ENCODE measurements at regions not wholly inside any gene's neighbourhood (a gene's known extent, or its start where the extent isn't known, plus 50 kb on each side); places are given as distances from the start of the nearest gene placed in this dataset.

DNA sequence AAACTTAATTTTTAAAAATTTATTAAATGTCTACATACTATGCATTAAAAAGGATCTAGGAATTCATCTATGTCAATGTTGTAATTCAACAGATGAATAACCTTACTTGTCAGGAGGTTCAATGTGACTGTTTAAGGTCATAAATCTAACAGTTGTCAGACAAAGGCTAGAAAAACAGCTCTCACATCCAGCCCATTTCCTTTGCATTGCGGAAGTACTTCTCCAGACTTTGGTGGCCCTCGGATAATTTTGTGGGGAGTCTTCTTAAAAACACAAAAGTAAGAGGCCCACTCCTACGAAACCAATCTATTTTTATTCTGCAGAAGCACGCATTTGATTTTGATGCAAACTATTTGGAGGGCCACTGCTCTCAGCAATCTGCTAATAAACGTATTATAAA lies 122.6 kb upstream of the CHRM3 start:
- no peak for DNase-seq

DNA sequence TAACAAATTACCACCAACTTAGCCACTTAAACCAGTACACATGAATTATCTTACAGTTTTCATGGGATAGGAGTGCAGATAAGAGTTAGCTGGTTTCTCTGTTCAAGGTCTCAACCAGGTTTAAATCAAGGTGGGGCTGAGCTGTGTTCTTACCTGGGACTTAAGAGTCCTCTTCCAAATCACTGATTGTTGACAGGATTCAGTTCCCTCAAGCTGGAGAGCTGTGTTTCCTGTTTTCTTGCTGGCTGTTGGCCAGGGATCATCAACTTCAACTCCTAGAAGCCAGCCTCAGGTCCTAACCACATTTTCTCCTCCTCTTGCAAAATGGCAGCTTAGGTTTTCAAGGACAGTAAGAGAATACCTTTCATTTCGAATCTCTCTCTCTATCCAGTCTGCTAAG lies 123.8 kb upstream of the CHRM3 start:
- DNase-seq, result no peak

- no peak for DNase-seq
Measured at GRCh38 chr1:239261521-239261920, 124.8 kb upstream of the CHRM3 start.

DNA sequence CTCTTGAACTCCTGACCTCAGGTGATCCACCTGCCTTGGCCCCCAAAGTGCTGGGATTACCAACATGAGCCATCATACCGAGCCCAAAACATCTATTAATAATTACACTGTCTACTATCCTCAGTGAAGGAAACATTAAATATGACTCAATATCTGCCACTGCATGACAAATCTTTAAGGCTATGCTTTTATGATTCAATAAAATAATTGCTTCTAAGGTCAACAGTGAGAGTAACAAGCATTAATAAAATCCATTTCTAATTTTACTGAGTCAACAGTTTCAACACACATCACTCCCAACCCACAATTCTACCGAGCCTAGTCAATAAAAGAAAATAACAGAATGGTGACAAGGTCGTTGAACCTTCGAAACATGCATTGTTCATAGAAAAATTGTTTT lies 125.5 kb upstream of the CHRM3 start:
- DNase-seq, result no peak

DNA sequence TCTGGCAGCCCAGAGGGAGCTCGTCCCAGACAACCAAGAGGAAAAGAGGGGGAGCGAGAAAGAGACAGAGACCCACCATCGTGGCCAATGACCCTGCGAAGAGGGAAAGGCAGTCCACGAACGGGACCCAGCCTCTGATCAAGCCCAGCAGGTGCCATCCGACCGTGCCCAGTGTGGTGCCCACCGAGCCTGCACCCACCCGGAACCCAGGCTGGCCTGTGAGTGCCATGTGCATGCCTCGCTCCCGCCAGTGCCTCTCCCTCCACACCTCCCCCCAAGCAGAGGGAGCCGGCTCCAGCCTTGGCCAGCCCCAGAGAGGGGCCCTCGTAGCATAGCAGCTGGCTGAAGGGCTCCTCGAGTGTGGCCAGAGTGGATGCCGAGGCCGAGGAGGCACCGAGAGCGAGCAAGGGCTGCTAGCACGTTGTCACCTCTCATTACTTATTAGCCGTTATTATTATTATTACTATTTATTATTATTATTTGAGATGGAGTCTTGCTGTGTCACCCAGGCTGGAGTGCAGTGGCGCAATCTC lies 130.7 kb upstream of the CHRM3 start:
- DNase-seq, result no peak

GRCh38 chr1:239254999-239255398 lies 131.4 kb upstream of the CHRM3 start:
- DNase-seq, result no peak

DNA sequence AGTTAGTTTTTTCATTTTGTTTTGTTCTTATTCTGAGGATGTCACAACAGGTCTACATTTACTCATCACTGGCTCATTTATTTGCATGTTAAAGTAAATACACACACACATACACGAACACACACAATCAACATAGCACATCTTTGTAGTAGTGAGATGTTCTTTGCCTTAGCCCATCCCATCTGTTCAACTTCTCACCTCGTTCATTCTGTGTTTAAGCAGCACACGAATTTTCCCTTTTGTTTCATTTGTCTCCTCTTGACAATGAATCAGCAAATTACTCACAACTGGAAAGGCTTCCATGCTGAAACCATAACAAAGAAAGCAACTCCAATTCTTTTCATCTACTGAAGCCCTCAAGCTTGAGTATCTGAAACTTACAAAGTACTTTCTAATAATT lies 133.3 kb upstream of the CHRM3 start:
- DNase-seq, result no peak

- DNase-seq, result no peak
Measured at GRCh38 chr1:239250353-239251035, 135.9 kb upstream of the CHRM3 start.

- no peak for DNase-seq
Measured at GRCh38 chr1:239247285-239247684, 139.1 kb upstream of the CHRM3 start.

DNA sequence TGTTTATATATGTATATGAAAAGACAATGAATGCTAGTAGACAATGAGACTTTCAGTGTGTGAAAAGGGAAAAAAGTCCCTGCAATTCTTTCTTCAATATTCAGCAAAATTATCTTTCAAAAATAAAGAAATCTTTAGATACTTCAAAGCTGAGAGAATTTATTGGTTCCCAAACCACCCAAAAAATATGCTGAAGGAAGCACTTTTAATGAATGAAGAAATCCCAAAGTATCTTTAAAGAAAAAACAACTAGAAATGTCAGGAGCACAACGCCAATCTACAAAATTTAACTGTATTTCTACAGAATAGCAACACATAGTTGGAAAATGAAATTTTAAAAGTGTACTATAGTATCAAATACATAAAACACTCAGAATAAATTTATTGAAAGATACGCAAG lies 142.3 kb upstream of the CHRM3 start:
- no peak for DNase-seq

- no peak for DNase-seq
Measured at GRCh38 chr1:239243006-239243405, 143.4 kb upstream of the CHRM3 start.

DNA sequence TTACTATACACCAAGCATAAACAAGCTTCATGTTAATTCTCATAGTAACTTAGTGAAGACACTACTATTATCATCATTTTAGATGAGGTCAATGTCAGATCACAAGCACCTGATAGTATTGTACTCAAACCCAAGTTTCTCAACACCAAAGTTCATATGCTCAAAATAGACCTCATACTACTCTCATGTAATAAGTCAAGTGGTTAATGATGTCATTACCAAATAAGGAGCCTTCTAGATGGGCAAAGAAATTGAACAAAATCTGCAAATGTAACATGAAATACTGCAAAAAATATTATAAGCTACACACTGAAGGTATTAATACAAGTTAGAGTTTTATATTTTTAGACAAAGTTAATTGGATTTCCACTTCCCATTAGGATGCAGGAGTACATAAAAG lies 144.0 kb upstream of the CHRM3 start:
- no peak for DNase-seq

DNA sequence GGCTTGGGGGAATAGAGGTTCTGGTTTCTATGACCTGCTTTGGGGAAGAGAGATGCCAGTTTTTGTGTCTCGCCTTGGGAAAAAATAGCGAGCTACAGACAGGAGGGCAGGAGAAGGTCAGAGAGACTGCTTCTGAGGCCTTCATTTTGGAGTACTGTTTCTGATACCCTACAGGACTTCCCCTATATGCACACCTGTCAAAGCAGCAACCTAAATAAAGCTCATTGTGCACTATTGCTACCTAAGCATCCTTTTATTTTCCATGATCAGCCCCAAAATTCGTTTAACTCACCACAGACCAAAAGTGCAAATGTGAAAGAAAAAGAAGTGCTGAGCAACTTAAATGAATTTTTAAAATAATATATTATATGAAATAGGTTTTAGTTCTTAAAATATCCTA lies 145.6 kb upstream of the CHRM3 start:
- no peak for DNase-seq

DNA sequence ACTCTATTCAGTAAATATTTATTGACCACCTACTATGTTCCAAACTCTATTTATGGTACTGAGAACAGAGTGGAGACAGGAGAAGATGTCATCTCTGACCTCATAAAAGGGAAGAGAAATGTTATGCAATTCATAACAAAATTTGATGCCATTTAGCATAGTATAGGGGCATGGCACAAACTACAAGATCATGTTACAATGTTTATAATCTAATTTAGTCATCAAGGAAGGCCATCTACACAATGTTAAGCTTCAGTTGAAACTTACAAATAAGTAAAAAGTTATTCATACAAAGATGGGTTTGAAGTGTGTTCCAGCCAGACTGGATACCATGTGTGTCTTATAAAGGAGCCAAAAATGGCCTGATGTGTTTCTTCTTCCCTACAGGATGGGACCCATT lies 146.8 kb upstream of the CHRM3 start:
- no peak for DNase-seq

- no peak for DNase-seq
Measured at GRCh38 chr1:239237912-239238311, 148.5 kb upstream of the CHRM3 start.

DNA sequence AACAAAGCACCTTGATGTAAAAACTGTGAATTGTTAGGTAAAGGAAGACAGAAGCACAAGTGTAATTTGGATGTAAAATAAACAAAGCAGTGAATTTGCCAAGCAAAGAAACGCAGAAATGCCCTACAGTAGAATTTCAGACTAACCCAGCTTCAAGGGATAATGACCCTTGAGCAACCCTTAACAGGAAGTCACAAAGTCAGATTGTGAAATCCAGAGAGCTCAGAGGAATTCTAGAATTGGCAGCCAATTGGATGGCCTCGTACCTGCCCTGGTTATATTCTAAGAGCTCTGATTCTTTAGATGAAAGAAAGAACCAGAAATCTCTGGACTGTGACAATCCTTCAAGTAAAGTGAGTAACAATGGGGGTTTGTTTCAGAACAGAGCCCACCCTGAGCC lies 152.7 kb upstream of the CHRM3 start:
- DNase-seq, result no peak

GRCh38 chr1:239232921-239233320 lies 153.4 kb upstream of the CHRM3 start:
- no peak for DNase-seq

GRCh38 chr1:239228451-239228850 lies 157.9 kb upstream of the CHRM3 start:
- DNase-seq, result no peak

- DNase-seq, result no peak
Measured at GRCh38 chr1:239225396-239225795, 161.0 kb upstream of the CHRM3 start.

DNA sequence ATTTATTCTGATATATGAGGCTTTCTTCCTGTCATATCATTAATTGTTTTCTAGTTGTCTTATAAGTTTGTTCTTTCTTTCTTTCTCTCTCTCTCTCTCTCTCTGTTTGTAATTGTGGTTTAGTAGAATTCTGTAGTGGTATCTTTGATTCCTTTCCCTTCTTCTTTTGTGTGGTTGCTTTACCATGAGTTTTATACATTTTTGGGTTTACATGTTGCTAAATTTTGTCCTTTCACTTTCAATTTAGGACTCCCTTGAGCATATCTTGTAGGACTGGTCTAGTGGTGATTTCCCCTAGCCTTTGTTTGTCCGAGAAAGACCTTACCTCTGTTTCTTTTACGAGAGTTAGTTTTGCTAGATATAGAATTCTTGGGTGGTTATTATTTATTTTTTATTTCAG lies 162.3 kb upstream of the CHRM3 start:
- no peak for DNase-seq

DNA sequence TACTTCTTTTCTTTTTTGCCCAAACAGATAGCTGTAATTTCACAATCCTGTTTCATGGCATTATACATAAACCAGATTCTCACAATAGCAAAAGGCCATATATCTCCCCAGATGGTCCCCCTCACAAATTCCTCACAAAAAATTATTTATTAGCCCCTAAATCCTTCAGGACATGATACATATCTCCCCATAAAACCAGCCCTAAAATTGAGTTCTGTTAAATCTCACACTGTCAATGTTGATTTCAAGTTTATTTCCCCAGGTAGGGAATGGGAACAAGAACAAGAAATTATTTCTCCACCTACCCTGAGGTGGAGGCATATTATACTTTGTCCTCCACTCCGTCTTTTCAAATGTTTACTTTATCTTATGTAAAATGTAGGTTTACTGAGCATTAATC lies 163.4 kb upstream of the CHRM3 start:
- DNase-seq, result no peak

DNA sequence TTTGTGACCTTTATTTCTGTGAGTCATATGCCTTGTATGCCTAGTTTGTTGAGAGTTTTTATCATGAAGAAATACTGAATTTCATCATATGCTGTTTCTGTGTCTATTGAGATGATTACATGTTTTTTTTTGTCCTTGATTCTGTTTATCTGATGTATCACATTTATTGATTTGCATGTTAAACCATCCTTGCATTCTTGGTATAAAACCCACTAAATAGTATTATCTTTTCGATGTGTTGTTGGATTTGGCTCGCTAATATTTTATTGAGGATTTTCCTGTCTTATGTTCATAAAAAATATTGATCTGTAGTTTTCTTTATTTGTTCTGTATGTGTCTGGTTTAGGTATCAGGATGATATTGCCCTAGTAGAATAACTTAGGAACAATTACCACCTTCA lies 164.7 kb upstream of the CHRM3 start:
- DNase-seq, result no peak

- no peak for DNase-seq
Measured at GRCh38 chr1:239219679-239220078, 166.7 kb upstream of the CHRM3 start.

- no peak for DNase-seq
Measured at GRCh38 chr1:239218301-239218700, 168.1 kb upstream of the CHRM3 start.

DNA sequence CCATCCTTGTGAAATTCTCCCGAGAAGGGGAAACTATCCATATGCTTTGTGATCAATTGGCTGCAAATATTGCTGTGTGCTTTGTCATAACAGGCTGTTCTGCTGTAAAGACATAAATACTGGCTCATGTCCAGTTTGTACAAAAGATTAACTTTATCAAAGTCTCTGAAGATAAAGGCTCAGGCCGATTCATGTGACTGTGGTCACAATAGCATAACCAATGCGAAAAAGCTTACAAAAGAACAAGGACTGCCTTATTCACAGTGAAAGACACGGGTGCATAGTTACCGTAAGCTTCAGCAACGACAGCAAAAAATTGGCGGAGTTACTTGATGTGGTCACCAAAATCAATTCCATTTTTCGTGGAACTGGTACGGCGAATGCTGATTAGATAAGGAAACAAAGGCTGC lies 173.6 kb upstream of the CHRM3 start:
- DNase-seq, result no peak
